IgD-negative memory B cell (primary cell): ENCODE measurements at regions not wholly inside any gene's neighbourhood (a gene's known extent, or its start where the extent isn't known, plus 50 kb on each side); places are given as distances from the start of the nearest gene placed in this dataset.
"Not testable (repeated sequence)": the region's sequence is repeated elsewhere in the genome, so short reads cannot be mapped to it uniquely, and the experiment has no call there.

Experiments
- H3K27ac Mint-ChIP-seq, 3 donors: one replicate each; pipeline ENCODE4 v1.8.0; 2020 to 2022; ENCODE audit warnings: mild to moderate bottlenecking in 3 of 3, mixed read lengths in 3 of 3, moderate library complexity in 1 of 3
- H3K27me3 Mint-ChIP-seq: one replicate; pipeline ENCODE4 v1.8.0; 2021; ENCODE audit warnings: mixed read lengths
- H3K36me3 Mint-ChIP-seq: one replicate; pipeline ENCODE4 v1.8.0; 2020; ENCODE audit warnings: mild to moderate bottlenecking, mixed read lengths
- H3K4me1 Mint-ChIP-seq, 3 donors: one replicate each; pipeline ENCODE4 v1.8.0; 2020 to 2022; ENCODE audit warnings: mixed read lengths in 3 of 3, mild to moderate bottlenecking in 1 of 3
- H3K4me3 Mint-ChIP-seq, 4 donors: one replicate each; pipeline ENCODE4 v1.8.0; 2020 to 2022; ENCODE audit warnings: mild to moderate bottlenecking in 4 of 4, mixed read lengths in 4 of 4, moderate library complexity in 3 of 4
- H3K9me3 Mint-ChIP-seq, 3 donors: one replicate each; pipeline ENCODE4 v1.8.0; 2020 to 2021; ENCODE audit warnings: mixed read lengths in 3 of 3, mild to moderate bottlenecking in 1 of 3

GRCh38 chr10:38331106-38331505 lies 237.0 kb downstream of the ZNF37A start:
- not testable (repeated sequence) for H3K36me3 Mint-ChIP-seq, H3K27ac Mint-ChIP-seq, H3K9me3 Mint-ChIP-seq, H3K4me1 Mint-ChIP-seq, H3K27me3 Mint-ChIP-seq, H3K4me3 Mint-ChIP-seq

- not testable (repeated sequence) for H3K36me3 Mint-ChIP-seq, H3K27ac Mint-ChIP-seq, H3K4me1 Mint-ChIP-seq, H3K27me3 Mint-ChIP-seq, H3K4me3 Mint-ChIP-seq, H3K9me3 Mint-ChIP-seq
Observed at GRCh38 chr10:38333699-38334098, 239.6 kb downstream of the ZNF37A start.

- H3K4me1 Mint-ChIP-seq, H3K27me3 Mint-ChIP-seq, H3K27ac Mint-ChIP-seq, H3K9me3 Mint-ChIP-seq, H3K4me3 Mint-ChIP-seq, H3K36me3 Mint-ChIP-seq: not testable (repeated sequence)
Observed at GRCh38 chr10:38350645-38351044, 256.5 kb downstream of the ZNF37A start.

- not testable (repeated sequence) for H3K36me3 Mint-ChIP-seq, H3K4me1 Mint-ChIP-seq, H3K4me3 Mint-ChIP-seq, H3K9me3 Mint-ChIP-seq, H3K27me3 Mint-ChIP-seq
- peak overlapping the region in 1 of 3 donors; percentile 35 for H3K27ac Mint-ChIP-seq
Observed at GRCh38 chr10:38354410-38354809, 260.3 kb downstream of the ZNF37A start.

- H3K9me3 Mint-ChIP-seq, H3K4me1 Mint-ChIP-seq, H3K36me3 Mint-ChIP-seq, H3K27me3 Mint-ChIP-seq: not testable (repeated sequence)
- peak overlapping the region; percentile 91 to 99 (median 96) for H3K4me3 Mint-ChIP-seq
- H3K27ac Mint-ChIP-seq: peak overlapping the region; percentile 96 to 98 (median 97)
Observed at GRCh38 chr10:38355911-38356526, 261.9 kb downstream of the ZNF37A start.

- not testable (repeated sequence) for H3K36me3 Mint-ChIP-seq, H3K27me3 Mint-ChIP-seq, H3K9me3 Mint-ChIP-seq, H3K4me1 Mint-ChIP-seq
- peak overlapping the region; percentile 91 to 99 (median 96) for H3K4me3 Mint-ChIP-seq
- peak overlapping the region; percentile 96 to 98 (median 97) for H3K27ac Mint-ChIP-seq
Observed at GRCh38 chr10:38356527-38356926, 262.4 kb downstream of the ZNF37A start.

GRCh38 chr10:38362514-38362913 lies 268.4 kb downstream of the ZNF37A start:
- H3K27me3 Mint-ChIP-seq, H3K4me3 Mint-ChIP-seq, H3K36me3 Mint-ChIP-seq, H3K4me1 Mint-ChIP-seq, H3K9me3 Mint-ChIP-seq: not testable (repeated sequence)
- H3K27ac Mint-ChIP-seq: peak overlapping the region in 1 of 3 donors; percentile 91

GRCh38 chr10:38364073-38364472 lies 269.9 kb downstream of the ZNF37A start:
- H3K9me3 Mint-ChIP-seq, H3K4me1 Mint-ChIP-seq, H3K27me3 Mint-ChIP-seq, H3K36me3 Mint-ChIP-seq, H3K4me3 Mint-ChIP-seq: not testable (repeated sequence)
- H3K27ac Mint-ChIP-seq: peak overlapping the region in 1 of 3 donors; percentile 73

- not testable (repeated sequence) for H3K36me3 Mint-ChIP-seq, H3K9me3 Mint-ChIP-seq, H3K27ac Mint-ChIP-seq, H3K4me1 Mint-ChIP-seq, H3K4me3 Mint-ChIP-seq, H3K27me3 Mint-ChIP-seq
Observed at GRCh38 chr10:38365917-38366316, 271.8 kb downstream of the ZNF37A start.

- not testable (repeated sequence) for H3K9me3 Mint-ChIP-seq, H3K4me3 Mint-ChIP-seq, H3K27ac Mint-ChIP-seq, H3K36me3 Mint-ChIP-seq, H3K27me3 Mint-ChIP-seq, H3K4me1 Mint-ChIP-seq
Observed at GRCh38 chr10:38383800-38384199, 289.7 kb downstream of the ZNF37A start.

GRCh38 chr10:38386869-38387268 lies 292.7 kb downstream of the ZNF37A start:
- not testable (repeated sequence) for H3K27me3 Mint-ChIP-seq, H3K4me3 Mint-ChIP-seq, H3K27ac Mint-ChIP-seq, H3K9me3 Mint-ChIP-seq, H3K36me3 Mint-ChIP-seq
- peaks cover 4 to 10% (median 9%) of the 10 kb centered on the region in 3 donors for H3K4me1 Mint-ChIP-seq

GRCh38 chr10:38390725-38391124 lies 296.6 kb downstream of the ZNF37A start:
- Mint-ChIP-seq H3K4me1 (peaks cover 4 to 10% (median 9%) of the 10 kb centered on the region in 3 donors), H3K27ac (peak overlapping the region; percentile 1 to 78 (median 54)), H3K4me3 (peak overlapping the region; percentile 11 to 95 (median 65))

GRCh38 chr10:38395465-38395864 lies 301.3 kb downstream of the ZNF37A start:
- H3K4me3 Mint-ChIP-seq, H3K27ac Mint-ChIP-seq, H3K36me3 Mint-ChIP-seq, H3K27me3 Mint-ChIP-seq, H3K9me3 Mint-ChIP-seq: not testable (repeated sequence)
- peaks cover 10 to 17% (median 14%) of the 10 kb centered on the region in 3 donors for H3K4me1 Mint-ChIP-seq

More at GRCh38 chr10:38390725-38391124, 296.6 kb downstream of the ZNF37A start:
- H3K9me3 Mint-ChIP-seq, H3K36me3 Mint-ChIP-seq, H3K27me3 Mint-ChIP-seq: not testable (repeated sequence)

- Mint-ChIP-seq H3K4me3 (peak overlapping the region in 1 of 4 donors; percentile 51), H3K27ac (peak overlapping the region in 1 of 3 donors; percentile 46)
- not testable (repeated sequence) for H3K9me3 Mint-ChIP-seq, H3K4me1 Mint-ChIP-seq, H3K36me3 Mint-ChIP-seq, H3K27me3 Mint-ChIP-seq
Observed at GRCh38 chr10:38396178-38396954, 302.2 kb downstream of the ZNF37A start.

- not testable (repeated sequence) for H3K36me3 Mint-ChIP-seq, H3K27me3 Mint-ChIP-seq, H3K9me3 Mint-ChIP-seq
- peak overlapping the region; percentile 55 to 99 (median 92) for H3K4me3 Mint-ChIP-seq
- H3K4me1 Mint-ChIP-seq: peaks cover 0 to 12% (median 3%) of the 10 kb centered on the region in 3 donors
- peak overlapping the region in 2 of 3 donors; percentile 96 to 99 for H3K27ac Mint-ChIP-seq
Observed at GRCh38 chr10:38401565-38401964, 307.4 kb downstream of the ZNF37A start.
